GM21619 (cell line): ENCODE measurements at regions not wholly inside any gene's neighbourhood (a gene's known extent, or its start where the extent isn't known, plus 50 kb on each side); places are given as distances from the start of the nearest gene placed in this dataset.

Experiments used
- ATAC-seq: cut with Tn5 transposase; IDR thresholded peaks from one replicate; pipeline ENCODE4 v1.9.1; 2021; ENCODE audit not compliant: unreplicated experiment

- no peak for ATAC-seq
Observed at GRCh38 chr4:71239365-71239764, 99.5 kb upstream of the SLC4A4 start.

GRCh38 chr4:71240094-71240493 is 98.7 kb upstream of the SLC4A4 start:
- no peak for ATAC-seq

GRCh38 chr4:71241501-71242288 is 97.1 kb upstream of the SLC4A4 start:
- no peak for ATAC-seq

- ATAC-seq = no peak
Observed at GRCh38 chr4:71243091-71243833, 95.6 kb upstream of the SLC4A4 start.

- no peak for ATAC-seq
Observed at GRCh38 chr4:71247706-71248105, 91.1 kb upstream of the SLC4A4 start.

GRCh38 chr4:71251261-71251660 is 87.6 kb upstream of the SLC4A4 start:
- no peak for ATAC-seq

GRCh38 chr4:71253545-71253944 is 85.3 kb upstream of the SLC4A4 start:
- ATAC-seq = no peak

- no peak for ATAC-seq
Observed at GRCh38 chr4:71254451-71255012, 84.3 kb upstream of the SLC4A4 start.

GRCh38 chr4:71255976-71256375 is 82.8 kb upstream of the SLC4A4 start:
- no peak for ATAC-seq

GRCh38 chr4:71257761-71258160 is 81.1 kb upstream of the SLC4A4 start:
- no peak for ATAC-seq

GRCh38 chr4:71258323-71258722 is 80.5 kb upstream of the SLC4A4 start:
- ATAC-seq = no peak

GRCh38 chr4:71259280-71259679 is 79.5 kb upstream of the SLC4A4 start:
- no peak for ATAC-seq

- ATAC-seq = no peak
Observed at GRCh38 chr4:71259911-71260331, 78.9 kb upstream of the SLC4A4 start.

- no peak for ATAC-seq
Observed at GRCh38 chr4:71260544-71260943, 78.3 kb upstream of the SLC4A4 start.

GRCh38 chr4:71261001-71261400 is 77.8 kb upstream of the SLC4A4 start:
- no peak for ATAC-seq

GRCh38 chr4:71261633-71262121 is 77.1 kb upstream of the SLC4A4 start:
- no peak for ATAC-seq

- ATAC-seq = no peak
Observed at GRCh38 chr4:71262161-71262560, 76.7 kb upstream of the SLC4A4 start.

- no peak for ATAC-seq
Observed at GRCh38 chr4:71266090-71266794, 72.6 kb upstream of the SLC4A4 start.

GRCh38 chr4:71267244-71267643 is 71.6 kb upstream of the SLC4A4 start:
- ATAC-seq = no peak

GRCh38 chr4:71268166-71268565 is 70.7 kb upstream of the SLC4A4 start:
- no peak for ATAC-seq

GRCh38 chr4:71269233-71269632 is 69.6 kb upstream of the SLC4A4 start:
- ATAC-seq = no peak
